Astrocyte (in vitro differentiated cells and primary cell): ENCODE measurements at regions not wholly inside any gene's neighbourhood (a gene's known extent, or its start where the extent isn't known, plus 50 kb on each side); places are given as distances from the start of the nearest gene placed in this dataset.

ENCODE experiments used
- DNase-seq: peaks from one replicate; pipeline ENCODE4 v3.0.0-alpha.2; 2010; ENCODE audit warnings: low read depth
- FAIRE-seq: peaks from 2 replicates; lab custom pipeline; 2011; peaks lifted over from hg19 to GRCh38; lab: Jason Lieb, UNC
- H2AFZ ChIP-seq: 2 replicates; pipeline ENCODE4 v1.6.0; 2012; ENCODE audit warnings: low read depth, low read length, inconsistent platforms
- H3K27ac ChIP-seq: 2 replicates; pipeline ENCODE4 v1.5.1; 2011; ENCODE audit warnings: low read depth, low read length, inconsistent platforms
- H3K27me3 ChIP-seq: 2 replicates; pipeline ENCODE4 v1.6.0; 2011; ENCODE audit warnings: low read length, inconsistent platforms; ENCODE audit not compliant: insufficient read depth
- H3K36me3 ChIP-seq: 2 replicates; pipeline ENCODE4 v1.5.1; 2011; ENCODE audit warnings: low read length, inconsistent platforms; ENCODE audit not compliant: insufficient read depth
- H3K4me1 ChIP-seq: 2 replicates; pipeline ENCODE4 v1.5.1; 2011; ENCODE audit warnings: low read length, inconsistent platforms; ENCODE audit not compliant: insufficient read depth
- H3K4me2 ChIP-seq: 2 replicates; pipeline ENCODE4 v1.6.0; 2012; ENCODE audit warnings: low read length, inconsistent platforms
- H3K4me3 ChIP-seq: 2 replicates; pipeline ENCODE4 v1.5.1; 2011; ENCODE audit warnings: low read depth, mild to moderate bottlenecking, low read length, inconsistent platforms; ENCODE audit not compliant: insufficient read depth
- H3K79me2 ChIP-seq: 2 replicates; pipeline ENCODE4 v1.6.0; 2012; ENCODE audit warnings: mild to moderate bottlenecking, low read length, inconsistent platforms; ENCODE audit not compliant: insufficient read depth
- H3K9ac ChIP-seq: 2 replicates; pipeline ENCODE4 v1.6.0; 2012; ENCODE audit warnings: mild to moderate bottlenecking, low read length, inconsistent platforms
- H3K9me3 ChIP-seq: 2 replicates; pipeline ENCODE4 v1.5.1; 2012; ENCODE audit warnings: low read depth, mild to moderate bottlenecking, low read length, inconsistent platforms; ENCODE audit not compliant: insufficient read depth
- H4K20me1 ChIP-seq: 2 replicates; pipeline ENCODE4 v1.6.0; 2012; ENCODE audit warnings: low read length, inconsistent platforms; ENCODE audit not compliant: insufficient read depth
- H3K27ac Mint-ChIP-seq: one replicate; pipeline ENCODE4 v1.8.0; 2021; ENCODE audit warnings: mild to moderate bottlenecking, mixed read lengths; ENCODE audit not compliant: unreplicated experiment
- H3K27me3 Mint-ChIP-seq: one replicate; pipeline ENCODE4 v1.8.0; 2021; ENCODE audit warnings: low read depth, mixed read lengths; ENCODE audit not compliant: unreplicated experiment
- H3K36me3 Mint-ChIP-seq: one replicate; pipeline ENCODE4 v1.8.0; 2021; ENCODE audit warnings: low read depth, mixed read lengths; ENCODE audit not compliant: unreplicated experiment
- H3K4me1 Mint-ChIP-seq: one replicate; pipeline ENCODE4 v1.8.0; 2021; ENCODE audit warnings: low read depth, mixed read lengths; ENCODE audit not compliant: unreplicated experiment
- H3K4me3 Mint-ChIP-seq: one replicate; pipeline ENCODE4 v1.8.0; 2021; ENCODE audit warnings: mild to moderate bottlenecking, moderate library complexity, mixed read lengths; ENCODE audit not compliant: unreplicated experiment
- H3K9me3 Mint-ChIP-seq: one replicate; pipeline ENCODE4 v1.8.0; 2021; ENCODE audit warnings: mild to moderate bottlenecking, mixed read lengths; ENCODE audit not compliant: unreplicated experiment
- EZH2 ChIP-seq: IDR thresholded peaks from 2 replicates; pipeline ENCODE4 v1.6.1; 2012; ENCODE audit warnings: mild to moderate bottlenecking, low read length, inconsistent platforms; ENCODE audit not compliant: insufficient read depth
- TF ChIP-seq, protein P1 (sequence below): IDR thresholded peaks from 2 replicates; pipeline ENCODE4 v1.5.1; 2011; ENCODE audit warnings: low read depth, mild to moderate bottlenecking, inconsistent platforms, low read length, moderate library complexity; ENCODE audit not compliant: insufficient read depth

DNA sequence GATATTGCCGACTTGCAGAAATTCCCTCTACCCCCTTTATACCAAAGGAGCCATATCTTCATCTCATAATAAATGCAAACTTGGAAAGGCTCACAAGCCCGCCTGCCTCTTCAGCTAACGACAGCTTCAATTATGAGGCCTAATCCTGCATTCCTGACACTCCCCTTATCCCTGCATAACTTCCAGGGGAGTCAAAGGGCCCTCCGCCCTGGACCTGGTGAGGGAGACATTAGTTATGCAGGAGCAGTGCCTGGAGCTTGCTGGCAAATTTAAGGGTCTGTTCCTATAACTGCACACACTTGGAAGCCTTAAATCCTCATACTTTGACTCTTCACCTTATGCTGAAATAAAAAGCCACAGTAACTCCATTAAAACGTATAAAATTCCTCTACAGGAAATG lies 617.9 kb downstream of the BNC2 start:
- H3K4me1 Mint-ChIP-seq, result peaks cover 4% of the 10 kb centered on the region
- no peak overlapping the region for H3K27ac ChIP-seq
- H3K4me3 Mint-ChIP-seq, result no peak overlapping the region
- TF ChIP-seq EZH2, result no peak
- TF ChIP-seq, protein P1, sequence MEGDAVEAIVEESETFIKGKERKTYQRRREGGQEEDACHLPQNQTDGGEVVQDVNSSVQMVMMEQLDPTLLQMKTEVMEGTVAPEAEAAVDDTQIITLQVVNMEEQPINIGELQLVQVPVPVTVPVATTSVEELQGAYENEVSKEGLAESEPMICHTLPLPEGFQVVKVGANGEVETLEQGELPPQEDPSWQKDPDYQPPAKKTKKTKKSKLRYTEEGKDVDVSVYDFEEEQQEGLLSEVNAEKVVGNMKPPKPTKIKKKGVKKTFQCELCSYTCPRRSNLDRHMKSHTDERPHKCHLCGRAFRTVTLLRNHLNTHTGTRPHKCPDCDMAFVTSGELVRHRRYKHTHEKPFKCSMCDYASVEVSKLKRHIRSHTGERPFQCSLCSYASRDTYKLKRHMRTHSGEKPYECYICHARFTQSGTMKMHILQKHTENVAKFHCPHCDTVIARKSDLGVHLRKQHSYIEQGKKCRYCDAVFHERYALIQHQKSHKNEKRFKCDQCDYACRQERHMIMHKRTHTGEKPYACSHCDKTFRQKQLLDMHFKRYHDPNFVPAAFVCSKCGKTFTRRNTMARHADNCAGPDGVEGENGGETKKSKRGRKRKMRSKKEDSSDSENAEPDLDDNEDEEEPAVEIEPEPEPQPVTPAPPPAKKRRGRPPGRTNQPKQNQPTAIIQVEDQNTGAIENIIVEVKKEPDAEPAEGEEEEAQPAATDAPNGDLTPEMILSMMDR, result no peak
- no peak overlapping the region for H3K4me3 ChIP-seq
- H3K9me3 Mint-ChIP-seq, result no peaks in the 10 kb centered on the region
- no peaks in the 10 kb centered on the region for H4K20me1 ChIP-seq
- no peak overlapping the region for H3K27ac Mint-ChIP-seq
- peaks cover 3% of the 10 kb centered on the region for H3K4me1 ChIP-seq
- FAIRE-seq, result no peak
- peaks cover 2% of the 10 kb centered on the region for H3K36me3 Mint-ChIP-seq
- H2AFZ ChIP-seq, result no peak overlapping the region
- no peaks in the 10 kb centered on the region for H3K36me3 ChIP-seq
- no peaks in the 10 kb centered on the region for H3K79me2 ChIP-seq
- no peak overlapping the region for H3K9ac ChIP-seq
- H3K27me3 Mint-ChIP-seq, result peaks cover 4% of the 10 kb centered on the region
- H3K9me3 ChIP-seq, result no peaks in the 10 kb centered on the region
- H3K27me3 ChIP-seq, result no peaks in the 10 kb centered on the region
- DNase-seq, result no peak
- no peak overlapping the region for H3K4me2 ChIP-seq

DNA sequence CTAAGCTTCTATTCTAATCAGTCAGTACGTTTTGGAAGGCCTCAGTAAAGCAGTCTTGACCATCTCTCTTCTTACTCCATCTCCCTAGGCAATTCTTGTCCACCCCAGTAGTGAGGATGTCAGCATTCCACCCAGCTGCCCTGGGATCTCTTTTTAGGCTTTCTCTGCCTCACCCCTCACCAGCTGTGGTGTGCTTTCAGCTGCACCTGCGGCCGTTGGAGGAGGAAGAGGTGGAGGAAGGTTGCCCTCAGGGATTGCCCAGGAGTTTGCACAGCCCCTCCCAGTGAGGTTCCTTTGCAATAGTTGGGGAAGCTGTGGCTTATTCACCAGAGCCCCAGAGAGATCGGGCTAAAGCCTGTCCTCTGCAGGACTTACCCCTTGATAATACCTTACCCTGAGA lies 615.8 kb downstream of the BNC2 start:
- no peak overlapping the region for H2AFZ ChIP-seq
- Mint-ChIP-seq H3K4me1 (peaks cover 2% of the 10 kb centered on the region), H3K27ac (no peak overlapping the region), H3K9me3 (no peaks in the 10 kb centered on the region), H3K4me3 (no peak overlapping the region), H3K36me3 (peaks cover 2% of the 10 kb centered on the region), H3K27me3 (peaks cover 4% of the 10 kb centered on the region)
- no peak for TF ChIP-seq EZH2
- TF ChIP-seq, protein P1, result no peak
- no peaks in the 10 kb centered on the region for H3K4me1 ChIP-seq
- DNase-seq (no peak), FAIRE-seq (no peak)
- H3K9me3 ChIP-seq, result no peaks in the 10 kb centered on the region
- no peak overlapping the region for H3K27ac ChIP-seq
- no peaks in the 10 kb centered on the region for H4K20me1 ChIP-seq
- no peaks in the 10 kb centered on the region for H3K27me3 ChIP-seq
- no peak overlapping the region for H3K9ac ChIP-seq
- no peaks in the 10 kb centered on the region for H3K79me2 ChIP-seq
- no peaks in the 10 kb centered on the region for H3K36me3 ChIP-seq
- H3K4me3 ChIP-seq, result no peak overlapping the region
- H3K4me2 ChIP-seq, result no peak overlapping the region

DNA sequence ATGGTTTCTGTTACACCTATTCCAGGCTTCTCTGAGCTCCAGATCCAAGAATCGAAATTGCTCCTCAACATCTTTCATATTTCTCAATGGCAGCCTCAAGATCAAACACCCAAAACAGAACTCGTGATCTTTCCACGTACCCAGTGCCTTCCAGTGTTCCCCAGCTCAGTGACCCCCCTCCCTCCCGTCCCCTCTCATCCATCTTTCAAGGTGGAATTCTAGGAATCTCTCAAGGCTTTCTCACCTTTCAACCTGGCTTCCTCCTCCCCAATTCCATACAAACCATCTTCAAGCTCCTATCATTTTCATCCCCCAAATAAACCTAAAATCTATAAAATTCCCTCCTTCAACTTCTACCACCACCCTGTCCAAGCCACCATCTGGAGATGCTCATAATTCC lies 615.3 kb downstream of the BNC2 start:
- Mint-ChIP-seq H3K4me1 (peaks cover 2% of the 10 kb centered on the region), H3K36me3 (peaks cover 2% of the 10 kb centered on the region), H3K9me3 (no peaks in the 10 kb centered on the region), H3K4me3 (no peak overlapping the region), H3K27ac (no peak overlapping the region), H3K27me3 (peaks cover 4% of the 10 kb centered on the region)
- Histone ChIP-seq H3K9me3 (no peaks in the 10 kb centered on the region), H3K4me3 (no peak overlapping the region), H4K20me1 (no peaks in the 10 kb centered on the region), H3K27me3 (no peaks in the 10 kb centered on the region), H3K27ac (no peak overlapping the region), H3K79me2 (no peaks in the 10 kb centered on the region), H3K9ac (no peak overlapping the region), H3K4me2 (no peak overlapping the region), H2AFZ (no peak overlapping the region), H3K4me1 (no peaks in the 10 kb centered on the region), H3K36me3 (no peaks in the 10 kb centered on the region)
- no peak for DNase-seq
- no peak for TF ChIP-seq EZH2
- TF ChIP-seq, protein P1, result no peak
- no peak for FAIRE-seq
